ENCODE measurements at regions not wholly inside any gene's neighbourhood (a gene's known extent, or its start where the extent isn't known, plus 50 kb on each side); places are given as distances from the start of the nearest gene placed in this dataset.

DNA sequence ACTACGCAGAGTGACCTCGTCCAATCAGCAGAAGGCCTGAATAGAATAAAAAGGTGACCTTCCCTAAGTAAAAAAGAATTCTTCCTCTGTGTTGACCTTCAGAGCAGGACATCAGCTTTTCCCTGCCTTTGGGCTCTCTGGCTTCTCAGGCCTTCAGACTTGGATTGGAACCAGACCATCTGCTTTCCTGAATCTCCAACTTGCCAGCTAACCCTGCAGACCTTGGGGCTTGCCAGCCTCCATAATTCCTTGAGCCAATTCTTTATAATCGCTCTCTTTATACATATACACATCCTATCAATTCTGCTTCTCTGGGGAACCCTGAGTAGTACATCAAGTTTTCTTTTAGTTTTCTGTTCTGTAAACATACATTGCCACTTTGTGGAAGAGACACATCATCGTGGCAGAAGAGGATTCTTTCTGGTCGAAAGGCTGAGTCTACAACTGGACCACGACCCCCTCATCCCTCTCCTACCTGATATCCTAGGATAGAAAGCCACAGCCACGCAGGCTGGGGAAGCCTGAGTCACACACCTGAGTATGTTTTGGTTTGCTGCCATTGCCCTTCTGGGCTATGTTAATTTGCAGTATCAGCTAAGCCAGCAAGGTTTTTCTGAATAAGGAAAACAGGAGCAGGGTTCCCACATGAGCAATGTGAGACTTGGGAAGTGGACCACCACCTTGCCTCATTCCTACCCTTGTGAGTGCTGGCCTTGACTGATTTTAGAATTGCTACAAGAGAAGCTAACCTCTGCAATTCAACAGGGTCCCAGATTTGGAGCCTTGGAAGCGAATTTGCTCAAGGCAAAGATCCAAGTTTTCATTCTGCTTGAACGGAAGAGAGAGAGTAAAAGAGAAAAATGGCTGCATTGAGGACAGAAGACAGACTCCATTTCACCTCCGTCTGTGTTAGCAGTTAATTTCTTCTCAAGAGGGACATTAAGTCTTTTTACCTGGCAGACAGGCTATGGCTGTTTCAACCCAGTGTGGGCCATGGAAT, 445.2 kb upstream of the FZD8 start:
- intact Hi-C loops (cut with micrococcal nuclease): no loop called here
- Histone ChIP-seq H3K27me3 (ENCODE audit: control insufficient read depth, insufficient read depth, low read length) (no peaks in the 10 kb centered on the region), H3K36me3 (ENCODE audit: control insufficient read depth, insufficient read depth, low read length) (no peaks in the 10 kb centered on the region), H3K27ac (ENCODE audit: low read length) (no peak overlapping the region), H3K4me3 (ENCODE audit: low read length) (no peak overlapping the region), H3K9me3 (ENCODE audit: control insufficient read depth, insufficient read depth, low read length) (peaks cover 9% of the 10 kb centered on the region), H3K4me1 (ENCODE audit: control insufficient read depth, insufficient read depth, low read length) (no peaks in the 10 kb centered on the region)
- DNase-seq (no peak), ATAC-seq (no peak)
- Mint-ChIP-seq H3K27me3 (ENCODE audit: low read depth in 2 of 2) (no peaks in the 10 kb centered on the region), H3K27ac (no peak overlapping the region), H3K9me3 (peaks cover 6 to 10% of the 10 kb centered on the region in 2 donors), H3K4me3 (no peak overlapping the region), H3K4me1 (no peaks in the 10 kb centered on the region), H3K36me3 (no peaks in the 10 kb centered on the region)
- TF ChIP-seq, protein P1, sequence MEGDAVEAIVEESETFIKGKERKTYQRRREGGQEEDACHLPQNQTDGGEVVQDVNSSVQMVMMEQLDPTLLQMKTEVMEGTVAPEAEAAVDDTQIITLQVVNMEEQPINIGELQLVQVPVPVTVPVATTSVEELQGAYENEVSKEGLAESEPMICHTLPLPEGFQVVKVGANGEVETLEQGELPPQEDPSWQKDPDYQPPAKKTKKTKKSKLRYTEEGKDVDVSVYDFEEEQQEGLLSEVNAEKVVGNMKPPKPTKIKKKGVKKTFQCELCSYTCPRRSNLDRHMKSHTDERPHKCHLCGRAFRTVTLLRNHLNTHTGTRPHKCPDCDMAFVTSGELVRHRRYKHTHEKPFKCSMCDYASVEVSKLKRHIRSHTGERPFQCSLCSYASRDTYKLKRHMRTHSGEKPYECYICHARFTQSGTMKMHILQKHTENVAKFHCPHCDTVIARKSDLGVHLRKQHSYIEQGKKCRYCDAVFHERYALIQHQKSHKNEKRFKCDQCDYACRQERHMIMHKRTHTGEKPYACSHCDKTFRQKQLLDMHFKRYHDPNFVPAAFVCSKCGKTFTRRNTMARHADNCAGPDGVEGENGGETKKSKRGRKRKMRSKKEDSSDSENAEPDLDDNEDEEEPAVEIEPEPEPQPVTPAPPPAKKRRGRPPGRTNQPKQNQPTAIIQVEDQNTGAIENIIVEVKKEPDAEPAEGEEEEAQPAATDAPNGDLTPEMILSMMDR (IDR thresholded peaks at IDR 0.05): no peak
- 80% methylated on average over 10 of the region's 10 CpGs for WGBS (ENCODE audit: insufficient coverage)

DNA sequence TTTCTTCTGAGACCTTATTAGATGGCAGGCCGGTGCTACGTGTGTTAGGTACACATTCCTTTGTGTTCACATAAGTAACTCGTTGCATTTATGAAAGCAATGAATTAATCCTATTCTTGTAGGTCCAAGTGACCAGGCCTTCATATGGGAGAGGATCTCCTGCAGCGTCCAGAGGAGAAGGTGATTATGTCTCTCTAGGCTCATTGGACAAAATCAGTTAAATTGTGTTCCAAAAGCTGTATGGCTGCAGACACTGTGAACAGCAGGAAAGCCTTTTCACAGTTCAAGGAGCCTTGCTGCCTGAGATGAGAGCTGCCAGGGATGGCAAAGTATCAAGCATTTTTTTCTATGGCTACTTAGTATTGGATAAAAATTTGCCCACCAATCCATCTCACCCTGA, 433.1 kb upstream of the FZD8 start:
- Histone ChIP-seq H3K4me1 (ENCODE audit: control insufficient read depth, insufficient read depth, low read length) (no peaks in the 10 kb centered on the region), H3K9me3 (ENCODE audit: control insufficient read depth, insufficient read depth, low read length) (no peaks in the 10 kb centered on the region), H3K4me3 (ENCODE audit: low read length) (no peak overlapping the region), H3K36me3 (ENCODE audit: control insufficient read depth, insufficient read depth, low read length) (no peaks in the 10 kb centered on the region), H3K27me3 (ENCODE audit: control insufficient read depth, insufficient read depth, low read length) (no peaks in the 10 kb centered on the region), H3K27ac (ENCODE audit: low read length) (no peak overlapping the region)
- H3K27me3 Mint-ChIP-seq (ENCODE audit: low read depth in 2 of 2): no peaks in the 10 kb centered on the region
- intact Hi-C loops (cut with micrococcal nuclease): no loop called here
- H3K9me3 Mint-ChIP-seq: peaks cover 4 to 5% of the 10 kb centered on the region in 2 donors
- 80% methylated on average over 4 of the region's 4 CpGs for WGBS (ENCODE audit: insufficient coverage)
- no peak overlapping the region for H3K27ac Mint-ChIP-seq
- DNase-seq: no peak
- H3K36me3 Mint-ChIP-seq: no peaks in the 10 kb centered on the region
- no peaks in the 10 kb centered on the region for H3K4me1 Mint-ChIP-seq
- no peak overlapping the region for H3K4me3 Mint-ChIP-seq
- ATAC-seq: no peak
- TF ChIP-seq, protein P1 (IDR thresholded peaks at IDR 0.05): no peak

DNA sequence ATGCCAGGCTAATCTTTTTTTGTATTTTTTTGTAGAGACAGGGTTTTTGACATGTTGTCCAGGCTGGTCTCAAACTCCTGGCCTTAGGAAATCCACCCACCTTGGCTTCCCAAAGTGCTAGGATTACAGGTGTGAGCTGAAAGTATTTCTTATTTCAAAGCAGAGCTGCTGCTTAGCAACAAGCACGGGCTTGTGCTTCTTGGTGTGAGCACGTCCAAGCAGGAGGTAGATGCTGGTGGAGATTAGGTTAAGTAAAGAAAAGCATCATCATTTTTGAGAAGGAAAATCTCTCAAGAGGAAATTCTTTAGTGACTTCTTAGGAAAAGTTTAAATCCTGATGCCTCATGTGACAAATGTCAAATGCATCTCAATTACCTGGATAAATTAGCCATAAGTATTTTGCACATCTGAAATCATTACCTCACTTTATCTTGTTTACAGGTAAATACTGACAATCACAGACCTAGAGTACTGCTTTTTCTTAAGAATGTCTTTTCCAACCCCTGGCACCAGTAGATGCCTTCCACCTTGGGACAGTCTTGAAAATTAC, 431.8 kb upstream of the FZD8 start:
- H3K36me3 Mint-ChIP-seq: no peaks in the 10 kb centered on the region
- no peak overlapping the region for H3K27ac ChIP-seq (ENCODE audit: low read length)
- H3K4me3 ChIP-seq (ENCODE audit: low read length): no peak overlapping the region
- no peak overlapping the region for H3K27ac Mint-ChIP-seq
- H3K4me1 Mint-ChIP-seq: no peaks in the 10 kb centered on the region
- no peak overlapping the region for H3K4me3 Mint-ChIP-seq
- H3K27me3 ChIP-seq (ENCODE audit: control insufficient read depth, insufficient read depth, low read length): no peaks in the 10 kb centered on the region
- H3K9me3 ChIP-seq (ENCODE audit: control insufficient read depth, insufficient read depth, low read length): no peaks in the 10 kb centered on the region
- DNase-seq: no peak
- 57% methylated on average over 2 of the region's 2 CpGs for WGBS (ENCODE audit: insufficient coverage)
- peaks cover 4 to 8% of the 10 kb centered on the region in 2 donors for H3K9me3 Mint-ChIP-seq
- intact Hi-C loops (cut with micrococcal nuclease): no loop called here
- H3K27me3 Mint-ChIP-seq (ENCODE audit: low read depth in 2 of 2): no peaks in the 10 kb centered on the region
- ATAC-seq: no peak
- no peaks in the 10 kb centered on the region for H3K4me1 ChIP-seq (ENCODE audit: control insufficient read depth, insufficient read depth, low read length)
- TF ChIP-seq, protein P1 (IDR thresholded peaks at IDR 0.05): no peak
- H3K36me3 ChIP-seq (ENCODE audit: control insufficient read depth, insufficient read depth, low read length): no peaks in the 10 kb centered on the region

Data from natural killer cell (primary cell).